ENCODE measurements at regions not wholly inside any gene's neighbourhood (a gene's known extent, or its start where the extent isn't known, plus 50 kb on each side); places are given as distances from the start of the nearest gene placed in this dataset.
"Not testable (repeated sequence)": the region's sequence is repeated elsewhere in the genome, so short reads cannot be mapped to it uniquely, and the experiment has no call there.

DNA sequence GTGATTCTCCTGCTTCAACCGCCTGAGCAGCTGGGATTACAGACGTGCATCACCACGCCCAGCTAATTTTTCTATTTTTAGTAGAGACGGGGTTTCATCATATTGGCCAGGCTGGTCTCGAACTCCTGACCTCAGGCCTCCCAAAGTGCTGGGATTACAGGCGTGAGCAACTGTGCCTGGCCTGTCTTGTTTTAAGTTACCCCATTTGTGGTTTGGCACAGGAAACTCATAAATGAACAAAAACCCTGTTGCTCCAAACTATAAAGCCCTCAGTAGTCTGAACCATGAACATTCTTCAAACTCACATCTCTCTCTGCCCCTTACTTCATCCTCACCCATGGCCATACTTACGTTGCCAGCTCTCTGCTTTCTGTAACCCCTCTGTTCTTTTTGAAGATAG, 61.7 kb downstream of the RHOU start:
- DNase-seq, result not testable (repeated sequence)

DNA sequence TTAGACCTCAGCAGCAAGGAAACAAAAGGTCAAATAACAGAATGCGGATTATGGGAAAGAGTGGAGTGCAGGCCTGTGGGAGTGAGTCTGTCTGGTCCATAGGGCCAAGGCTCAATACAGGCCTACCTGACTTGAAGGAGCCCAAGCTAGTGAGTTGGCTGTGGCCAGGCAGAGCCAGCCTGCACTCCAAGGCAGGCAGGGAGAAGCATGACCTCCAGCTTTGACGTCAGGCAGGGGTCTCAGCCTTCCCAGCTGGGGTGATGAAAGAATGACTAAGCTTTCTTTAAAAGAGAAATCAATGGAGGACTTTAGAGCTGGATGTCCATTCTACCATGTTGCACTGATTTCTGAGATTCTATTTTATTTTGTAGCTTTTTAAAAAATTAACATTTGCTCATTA, 62.8 kb downstream of the RHOU start:
- no peak for DNase-seq

DNA sequence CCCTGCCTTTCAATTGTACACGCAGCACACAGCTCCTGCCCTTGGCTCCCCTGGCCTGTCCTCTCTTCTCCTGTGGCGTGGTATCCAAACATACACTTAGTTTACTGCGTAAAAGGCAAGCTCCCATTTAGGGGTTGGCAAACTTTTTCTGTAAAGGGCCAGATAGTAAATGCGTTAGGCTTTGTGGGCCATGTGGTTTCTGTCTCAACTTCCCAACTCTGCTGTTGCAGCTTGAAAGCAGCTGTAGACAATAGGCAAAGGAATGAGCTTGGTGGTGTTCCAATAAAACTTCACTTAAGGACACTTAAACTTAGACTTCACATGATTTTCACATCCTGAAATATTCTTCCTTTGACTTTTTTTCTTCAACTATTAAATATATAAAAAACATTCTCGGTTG, 63.3 kb downstream of the RHOU start:
- DNase-seq, result no peak

DNA sequence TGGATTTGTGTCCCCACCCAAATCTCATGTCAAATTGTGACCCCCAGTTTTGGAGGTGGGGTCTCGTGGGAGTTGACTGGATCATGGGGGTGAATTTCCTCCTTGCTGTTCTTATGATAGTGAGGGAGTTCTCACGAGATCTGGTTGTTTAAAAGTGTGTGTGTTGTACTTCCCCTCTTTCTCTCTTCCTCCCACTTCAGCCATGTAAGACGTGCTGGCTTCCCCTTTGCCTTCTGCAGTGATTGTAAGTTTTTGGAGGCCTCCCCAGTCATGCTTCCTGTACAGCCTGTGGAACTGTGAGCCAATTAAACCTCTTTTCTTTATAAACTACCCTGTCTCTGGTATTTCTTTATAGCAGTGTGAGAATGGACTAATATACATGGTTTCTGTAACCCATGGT, 64.6 kb downstream of the RHOU start:
- DNase-seq, result no peak

DNA sequence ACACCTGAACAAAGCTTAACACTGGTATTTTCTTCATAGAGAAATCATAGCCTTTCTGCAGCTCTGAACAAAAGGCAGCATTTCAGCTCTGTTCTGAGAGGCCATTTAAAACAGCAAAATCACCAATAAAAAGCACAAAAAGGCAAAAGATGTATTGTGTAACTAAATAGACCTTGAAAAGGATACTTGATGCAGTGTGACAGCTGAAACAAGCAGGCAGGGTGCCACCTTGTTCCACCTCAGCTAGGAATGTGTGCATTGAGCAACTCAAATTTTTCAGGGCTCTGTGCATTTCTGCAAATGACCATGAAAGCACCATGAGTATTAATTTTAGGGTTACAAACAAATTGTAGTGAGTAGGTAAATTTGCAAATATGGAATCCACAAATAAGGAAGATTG, 65.8 kb downstream of the RHOU start:
- no peak for DNase-seq

DNA sequence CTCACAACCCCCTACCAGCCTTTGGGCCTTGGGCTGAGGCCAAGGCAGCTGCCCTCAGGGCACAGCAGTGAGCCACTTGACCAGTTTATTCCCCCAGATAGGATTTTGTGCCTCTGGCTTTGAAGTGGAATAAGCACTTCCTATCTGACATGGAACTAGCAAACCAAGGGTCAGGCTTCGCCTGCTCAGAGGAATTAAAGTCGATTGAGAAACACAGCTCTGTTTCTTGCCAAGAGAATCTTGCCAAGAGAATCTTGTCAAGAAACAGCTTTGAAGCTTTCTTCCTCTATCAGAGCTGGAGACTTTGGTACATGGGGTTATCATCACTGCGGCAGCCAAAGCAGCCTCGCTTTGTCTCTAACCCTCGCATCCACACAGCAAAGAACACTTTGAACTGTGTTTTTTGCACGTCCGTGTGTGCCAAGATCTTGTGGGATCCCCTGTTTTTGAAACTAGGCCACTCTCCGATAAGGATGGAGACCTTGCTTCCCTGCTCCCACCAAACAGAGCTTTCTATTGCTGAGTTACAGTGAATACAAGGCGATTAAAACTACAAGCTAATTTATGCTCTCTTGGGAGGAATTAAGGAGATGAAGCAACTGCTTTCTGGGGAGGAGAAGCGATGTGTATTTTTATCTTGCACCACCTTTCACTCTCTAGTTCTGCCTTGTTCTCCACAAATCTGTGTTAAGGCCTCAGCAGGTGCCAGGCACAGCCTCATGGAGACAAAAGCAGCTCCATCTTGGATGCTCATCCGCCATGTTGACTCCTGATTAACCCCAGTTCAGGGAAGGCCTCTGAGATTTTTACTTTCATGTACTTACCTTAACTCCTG, 67.3 kb downstream of the RHOU start:
- DNase-seq, result no peak

DNA sequence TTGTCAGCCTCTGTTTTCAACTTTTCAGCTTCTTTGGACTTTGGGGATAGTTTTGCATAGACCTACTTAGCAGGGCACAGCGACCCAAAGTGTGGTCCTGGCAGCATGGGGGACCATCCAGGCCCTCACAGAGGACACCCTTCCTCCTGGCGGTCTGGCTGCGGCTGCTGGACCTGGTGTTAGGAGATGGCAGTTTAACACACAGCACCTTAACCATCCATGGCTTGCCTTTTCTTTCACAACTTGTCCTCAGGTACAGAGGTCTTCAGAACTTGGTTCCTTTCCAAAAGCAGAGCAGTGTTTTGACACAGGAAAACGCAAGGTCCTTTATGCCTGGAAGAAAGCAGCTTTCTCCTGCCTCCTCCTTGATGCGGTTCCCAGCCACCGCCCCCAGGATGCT, 68.1 kb downstream of the RHOU start:
- DNase-seq, result no peak

DNA sequence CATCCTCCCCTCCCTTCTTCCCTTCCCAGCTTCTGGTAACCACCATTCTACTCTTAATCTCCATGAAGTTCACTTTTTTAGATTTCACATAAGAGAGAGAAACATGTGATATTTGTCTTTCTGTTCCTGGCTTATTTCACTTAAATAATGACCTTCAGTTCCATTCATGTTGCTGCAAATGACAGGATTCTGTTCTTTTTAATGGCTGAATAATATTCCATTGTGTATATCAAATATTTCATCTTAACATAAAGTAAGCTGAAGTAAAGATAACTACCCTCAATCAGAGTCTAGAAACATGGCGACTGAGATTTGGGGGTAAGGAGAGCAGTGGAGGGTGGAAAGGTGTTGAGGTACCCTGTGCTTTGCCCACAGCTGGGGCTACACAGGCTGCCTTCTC, 68.9 kb downstream of the RHOU start:
- no peak for DNase-seq

DNA sequence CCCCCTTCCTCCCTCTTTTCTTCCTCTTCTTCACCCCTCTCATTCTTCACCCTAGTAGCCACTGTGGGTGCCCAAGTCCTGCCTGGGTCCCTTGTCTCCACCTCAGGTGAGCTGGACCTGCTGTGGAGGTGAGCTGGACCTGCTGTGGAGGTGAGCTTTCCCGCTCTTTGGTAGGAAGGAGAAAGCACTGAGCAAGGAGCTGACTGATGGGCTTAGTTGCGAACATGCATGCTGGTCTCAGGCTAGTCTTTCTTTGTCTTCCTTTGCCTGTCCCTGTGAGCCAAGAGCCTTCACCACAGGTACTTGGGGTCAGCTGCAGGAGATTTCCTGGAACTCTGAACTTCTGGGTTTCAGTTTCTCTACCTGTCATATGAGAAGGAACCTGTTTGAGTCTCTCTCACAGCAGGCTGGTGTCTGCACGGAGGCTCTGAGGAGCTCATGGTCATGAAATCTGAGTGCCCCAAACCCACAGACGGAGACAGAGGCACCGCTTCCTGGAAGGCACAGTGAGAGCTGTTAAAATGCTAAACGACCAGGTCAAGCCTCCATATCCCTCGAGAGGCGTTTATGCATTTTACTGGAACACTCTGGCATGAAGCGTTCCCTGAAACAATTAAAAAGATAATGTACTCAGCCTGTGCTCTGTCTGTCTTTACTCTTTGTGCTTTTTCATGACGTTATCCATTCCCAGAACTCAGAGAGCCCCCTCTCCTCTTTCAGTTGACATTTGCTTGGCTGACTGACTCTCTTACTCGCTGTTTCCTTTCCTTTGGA, 69.5 kb downstream of the RHOU start:
- DNase-seq, result no peak

DNA sequence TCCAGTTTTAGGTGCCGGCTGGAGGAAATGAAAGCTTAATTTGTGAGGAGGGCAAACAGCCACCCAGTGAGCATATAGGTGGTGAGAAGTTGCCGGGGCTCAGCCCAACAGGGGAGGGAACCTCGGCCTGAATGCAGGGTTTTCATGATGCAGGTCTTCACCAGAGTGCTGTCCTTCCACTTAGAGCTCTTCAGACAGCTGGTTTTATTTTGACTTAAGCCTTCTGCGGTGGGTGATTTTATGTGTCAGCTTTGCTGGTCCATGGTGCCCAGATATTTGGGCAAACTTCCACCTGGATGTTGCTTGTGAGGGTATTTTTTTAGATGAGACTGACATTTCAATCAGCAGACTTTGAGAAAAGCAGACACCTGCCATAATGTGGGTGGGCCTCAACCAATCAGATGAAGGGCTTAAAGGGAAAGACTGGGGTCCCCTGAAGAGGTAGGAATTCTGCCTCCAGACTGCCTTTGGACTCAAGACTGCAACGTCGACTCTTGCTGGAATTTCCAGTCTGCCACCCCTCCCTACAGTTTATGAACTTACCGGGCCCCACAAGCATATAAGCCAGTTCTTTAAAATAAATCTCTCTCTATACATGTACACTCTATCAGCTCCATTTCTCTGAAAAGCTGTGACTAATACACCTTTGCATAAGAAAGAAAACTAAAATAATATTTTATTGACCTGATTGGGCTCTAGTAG, 72.8 kb downstream of the RHOU start:
- no peak for DNase-seq

DNA sequence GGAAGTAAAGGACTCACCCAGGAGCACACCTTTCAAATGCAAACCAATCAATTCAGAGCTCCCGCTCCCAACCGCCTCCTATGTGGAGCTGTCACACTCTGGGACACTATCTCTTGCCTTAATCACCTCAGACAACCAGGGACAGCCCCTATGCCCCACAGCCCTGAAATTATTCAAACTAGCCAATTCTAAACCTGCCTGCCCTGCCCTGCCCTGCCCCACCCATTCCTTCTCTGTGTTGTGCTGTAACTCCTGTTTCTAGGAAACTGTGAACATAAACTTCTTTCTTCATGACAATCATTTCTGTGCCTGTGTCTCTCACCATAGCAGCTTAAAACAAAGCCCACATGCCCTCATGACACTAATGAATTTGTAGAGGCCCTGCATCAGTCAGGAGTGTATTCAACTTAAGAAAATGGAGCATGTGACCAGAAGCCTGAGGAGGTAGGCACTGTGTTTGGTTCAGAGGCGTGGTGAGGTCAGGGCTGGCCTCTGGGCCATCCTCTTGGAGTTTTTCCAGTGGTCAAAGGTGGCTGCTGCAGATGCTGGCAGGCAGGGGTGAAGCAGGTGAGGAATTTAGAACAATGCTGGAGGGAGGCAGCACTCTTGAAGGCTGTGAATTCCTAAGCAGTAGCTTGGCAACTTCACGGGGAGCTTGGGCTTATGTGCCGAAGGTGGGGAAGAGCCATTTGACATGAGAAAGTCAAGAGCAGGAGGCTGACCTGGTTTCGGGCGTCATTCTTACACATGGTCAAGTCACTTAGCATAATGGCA, 74.5 kb downstream of the RHOU start:
- no peak for DNase-seq

DNA sequence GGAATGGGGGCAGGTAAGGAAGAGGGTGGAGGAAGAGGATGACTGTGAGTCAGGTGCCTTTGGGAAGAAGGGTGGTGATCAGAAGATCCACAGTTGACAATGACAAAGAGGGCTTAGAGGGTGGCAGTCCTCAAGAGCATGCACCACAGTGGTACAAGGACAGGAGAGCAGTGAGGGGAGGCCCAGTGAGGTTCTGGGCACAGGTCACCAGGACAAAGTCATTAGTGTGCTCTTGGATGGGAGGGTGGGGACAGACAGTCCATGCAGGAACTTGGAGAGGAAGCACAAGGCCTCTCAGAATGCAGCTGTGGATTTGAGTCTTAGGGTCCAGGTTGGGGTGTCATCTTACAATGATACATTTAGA, 75.1 kb downstream of the RHOU start:
- no peak for DNase-seq

DNA sequence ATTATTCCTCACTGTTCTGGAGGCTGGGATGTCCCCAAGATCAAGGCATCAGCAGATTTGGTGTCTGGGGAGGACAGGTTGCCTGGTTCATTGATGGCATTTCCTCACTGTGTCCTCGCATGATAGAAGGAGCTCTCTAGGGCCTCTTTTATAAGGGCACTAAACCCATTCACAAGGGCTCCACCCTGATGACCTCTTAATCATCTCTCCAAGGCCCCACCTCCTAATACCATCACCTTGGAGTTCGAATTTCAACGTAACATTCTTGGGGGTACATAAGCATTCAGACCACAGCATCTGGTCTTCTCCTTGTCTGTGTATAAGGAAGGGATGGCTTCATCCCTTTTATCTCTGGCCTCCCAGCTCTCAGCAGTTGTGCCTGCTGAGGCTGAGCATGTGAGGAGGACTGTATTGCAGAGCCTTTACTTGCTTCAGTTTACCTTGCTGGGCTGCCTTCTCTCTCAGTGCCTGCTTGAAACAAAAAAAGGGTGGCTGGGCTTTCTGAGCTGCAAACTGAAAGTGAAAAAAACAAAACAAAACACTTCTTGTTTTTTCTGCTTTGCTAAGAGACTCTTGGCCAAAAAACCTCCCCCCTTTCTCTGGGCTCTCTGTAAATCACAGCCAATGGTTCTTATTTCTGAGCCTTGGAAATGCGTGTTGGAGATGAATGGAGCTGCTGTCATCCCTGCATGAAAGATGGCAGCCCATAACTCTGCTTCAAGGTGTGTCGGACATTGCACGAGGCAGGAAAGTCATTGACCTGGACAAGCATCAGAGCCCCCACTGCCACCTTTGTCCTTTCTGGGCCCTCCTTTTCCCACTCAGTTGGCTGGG, 75.8 kb downstream of the RHOU start:
- DNase-seq, result no peak

DNA sequence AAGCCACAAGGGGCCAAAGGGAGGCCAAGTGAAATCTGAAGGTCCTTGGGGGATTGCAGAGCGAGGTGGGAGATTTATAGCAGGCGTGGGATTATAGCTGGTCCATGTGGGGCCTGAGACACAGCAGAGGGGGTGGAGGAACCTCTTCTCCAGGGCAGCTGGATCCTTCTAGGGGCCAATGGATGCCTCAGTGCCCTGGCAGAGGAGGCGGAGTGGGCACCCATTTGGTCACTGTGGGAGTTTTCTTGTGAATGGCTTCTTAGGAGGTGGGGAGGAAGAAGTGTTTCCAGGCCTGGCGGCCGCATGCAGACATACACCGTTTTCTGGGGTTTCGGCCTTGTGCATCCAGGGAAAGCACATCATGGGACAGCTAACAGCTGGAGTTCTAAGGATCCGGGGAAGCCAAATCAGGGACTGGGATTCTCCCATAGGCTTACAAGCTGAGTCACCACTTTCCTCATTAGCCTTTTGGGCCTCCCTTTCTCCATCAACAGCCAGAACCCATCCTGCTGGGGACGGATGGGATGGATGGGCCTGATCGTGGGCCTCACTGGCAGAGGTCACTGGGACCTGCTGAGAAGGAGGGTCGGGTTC, 76.5 kb downstream of the RHOU start:
- no peak for DNase-seq

DNA sequence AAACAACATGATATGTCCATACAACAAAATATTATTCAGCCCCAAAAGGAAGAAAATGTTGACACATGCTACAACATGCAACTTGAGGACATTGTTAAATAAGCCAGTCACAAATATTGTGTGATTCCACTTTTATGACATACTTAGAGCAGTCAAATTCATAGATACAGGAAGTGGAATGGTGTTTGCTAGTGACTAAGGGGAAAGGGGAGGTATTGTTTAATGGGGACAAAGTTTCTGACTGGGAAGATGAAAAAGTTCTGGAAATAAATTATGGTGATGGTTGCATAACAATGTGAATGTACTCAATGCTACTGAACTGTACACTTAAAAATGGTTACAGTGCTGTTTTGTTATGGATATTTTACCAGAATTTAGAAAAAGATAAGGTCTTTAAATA, 77.7 kb downstream of the RHOU start:
- DNase-seq, result no peak

DNA sequence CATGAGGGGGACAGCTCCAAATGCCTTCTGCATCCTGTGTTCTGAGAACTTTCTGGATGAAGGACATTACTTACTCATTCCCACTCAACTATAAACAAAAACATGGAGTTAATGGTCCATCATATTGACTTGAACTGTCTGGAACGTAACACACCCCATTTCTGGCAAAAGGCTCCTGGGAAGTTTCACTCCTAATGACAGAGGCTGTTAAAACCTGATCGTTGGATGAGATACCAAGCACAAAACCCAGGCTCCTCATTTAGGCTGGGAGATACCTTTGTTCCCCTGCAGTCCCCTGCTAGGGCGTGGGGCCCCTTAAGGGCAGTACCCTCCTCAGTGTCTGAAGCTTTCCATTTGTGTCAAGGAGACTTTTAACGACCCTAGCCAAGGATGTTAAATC, 78.9 kb downstream of the RHOU start:
- no peak for DNase-seq

DNA sequence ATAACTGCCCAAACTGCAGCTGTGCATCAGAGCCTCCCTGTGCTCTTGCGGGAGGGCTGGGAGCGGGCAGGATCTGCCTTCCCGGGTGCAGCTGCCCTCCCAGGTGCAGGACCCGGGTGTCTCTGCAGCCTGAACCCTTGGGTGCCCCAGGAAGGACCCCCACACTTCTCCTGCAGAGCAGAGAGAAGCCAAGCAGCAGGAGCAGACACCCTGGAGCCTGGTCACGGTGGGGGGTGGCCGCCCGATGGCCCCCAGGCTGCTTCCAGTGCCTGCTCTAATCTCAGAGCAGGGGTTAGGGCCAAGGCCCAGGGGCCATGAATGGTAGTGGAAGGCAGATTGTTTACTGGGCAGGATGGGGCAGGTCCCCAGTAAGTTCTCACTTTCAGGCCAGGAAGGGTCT, 83.0 kb downstream of the RHOU start:
- DNase-seq, result no peak

DNA sequence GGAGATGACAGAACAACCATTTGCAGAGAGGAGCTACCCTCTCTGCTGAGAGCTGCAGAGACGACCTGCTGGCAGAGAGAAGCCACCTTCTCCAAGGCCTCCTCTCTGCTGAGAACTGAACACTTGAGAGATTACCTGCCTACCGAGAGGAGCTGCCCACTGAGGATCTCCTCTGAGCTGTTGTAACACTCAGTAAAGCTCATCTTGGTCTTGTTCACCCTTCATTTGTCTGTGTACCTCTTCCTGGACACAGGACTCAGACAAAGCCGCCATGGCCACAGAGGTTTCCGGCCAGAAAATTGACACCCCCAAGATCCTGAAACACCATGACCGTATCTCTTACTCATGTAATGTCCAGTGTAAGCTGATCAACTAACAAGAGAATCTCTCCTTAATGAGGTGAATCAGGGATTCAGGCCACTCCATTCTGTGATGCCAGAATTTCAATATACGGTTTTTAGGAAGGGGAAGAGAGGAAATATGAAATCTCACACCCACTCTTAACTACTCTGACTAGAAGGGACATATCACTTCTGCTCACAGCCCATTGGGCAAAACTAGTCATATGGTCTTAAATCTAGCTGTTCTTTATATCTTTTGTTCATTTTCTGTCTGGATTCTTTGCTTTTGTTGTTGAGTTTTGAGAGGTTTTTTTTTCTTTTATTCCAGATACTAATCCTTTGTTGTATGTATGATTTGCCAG, 83.8 kb downstream of the RHOU start:
- no peak for DNase-seq

DNA sequence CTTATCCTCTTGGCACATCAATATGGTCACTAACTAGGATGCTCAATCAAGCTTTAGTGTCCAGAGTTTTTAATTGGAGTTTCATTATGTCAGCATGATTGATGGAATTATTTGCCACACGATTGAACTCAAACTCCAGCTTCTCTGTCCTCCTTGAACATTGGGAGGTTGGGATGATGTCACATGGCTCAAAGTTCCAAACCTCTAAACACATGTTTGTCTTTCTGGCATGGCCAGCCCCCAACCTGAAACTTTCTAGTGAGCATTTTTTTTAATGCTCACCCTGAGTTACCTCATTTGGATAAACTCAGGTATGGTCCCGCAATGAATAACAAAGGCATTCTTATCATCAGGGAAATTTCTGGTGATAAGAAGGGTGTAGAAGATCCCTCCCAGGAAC, 86.0 kb downstream of the RHOU start:
- no peak for DNase-seq

DNA sequence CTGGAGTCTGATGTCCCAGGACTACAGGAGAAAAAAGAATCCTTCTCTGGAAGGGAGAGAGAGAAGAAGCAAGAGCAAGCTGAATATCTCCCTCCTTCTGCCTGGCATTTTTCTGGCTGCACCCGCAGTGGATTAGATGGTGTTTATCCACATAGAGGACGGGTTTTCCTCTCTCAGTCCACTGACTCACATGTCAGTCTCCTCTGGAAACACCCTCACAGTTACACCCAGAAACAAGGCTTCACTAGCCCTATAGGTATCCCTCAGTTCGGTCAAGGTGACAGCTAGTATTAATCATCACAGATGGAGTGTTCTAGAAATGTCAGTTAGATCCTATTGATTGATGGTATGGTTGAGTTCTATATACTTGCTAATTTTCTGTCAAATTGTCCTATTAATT, 87.9 kb downstream of the RHOU start:
- DNase-seq, result no peak

DNA sequence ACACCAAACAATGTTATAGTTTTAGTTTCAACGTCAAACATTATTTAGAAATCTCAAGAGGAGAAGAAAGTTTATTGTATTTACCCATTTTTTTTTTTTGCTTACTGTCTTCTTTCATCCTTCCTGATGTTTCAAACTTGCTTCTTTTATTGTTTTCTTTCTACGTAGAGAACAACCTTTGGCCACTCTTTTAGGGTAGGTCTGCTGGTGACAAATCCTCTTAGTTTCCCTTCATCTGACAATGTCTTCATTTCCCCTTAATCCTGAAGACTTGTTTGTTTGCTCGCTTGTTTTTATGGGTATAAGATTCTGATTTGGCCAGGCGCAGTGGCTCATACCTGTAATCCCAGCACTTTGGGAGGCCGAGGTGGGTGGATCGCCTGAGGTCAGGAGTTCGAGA, 89.1 kb downstream of the RHOU start:
- no peak for DNase-seq

Data from SHP77 (cell line).